ENCODE measurements at regions not wholly inside any gene's neighbourhood (a gene's known extent, or its start where the extent isn't known, plus 50 kb on each side); places are given as distances from the start of the nearest gene placed in this dataset.

DNA sequence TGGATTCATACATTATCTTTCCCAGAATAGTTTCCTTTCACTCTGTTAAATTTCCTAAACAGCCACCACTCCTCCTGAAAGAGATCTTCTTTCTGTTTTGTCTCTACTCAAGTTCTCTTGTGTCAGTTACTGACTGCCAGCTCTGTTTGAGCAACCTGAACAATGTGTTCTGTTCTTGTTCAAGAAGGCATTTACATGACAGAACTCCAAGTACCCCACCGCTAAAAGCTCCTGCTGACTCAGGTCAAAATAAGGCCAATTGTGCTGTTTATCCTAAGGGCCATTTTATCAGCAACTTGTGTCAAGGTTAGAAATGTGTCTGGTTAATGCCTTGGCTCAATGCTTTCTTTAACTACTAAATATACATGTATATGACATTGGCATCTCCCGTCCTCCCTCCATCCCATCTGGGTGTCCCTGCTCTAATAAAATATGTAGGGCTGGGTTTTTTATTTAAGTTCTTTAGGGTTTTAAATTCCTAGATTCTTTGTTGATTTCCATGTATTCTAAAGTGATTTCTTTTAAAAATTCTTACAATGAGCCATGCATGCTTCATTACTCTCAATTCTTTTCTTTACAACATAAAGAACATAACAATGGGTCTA, 144.3 kb upstream of the PAQR3 start:
- no peak for TF ChIP-seq REST (IDR thresholded peaks at IDR 0.05; ENCODE audit: borderline replicate concordance)
- no peak for TF ChIP-seq CTCF (IDR thresholded peaks at IDR 0.05; ENCODE audit: poor library complexity, severe bottlenecking)
- peak; percentile 19 for TF ChIP-seq EP300 (conservative IDR thresholded peaks at IDR 0.05; ENCODE audit: poor library complexity, severe bottlenecking)
